GM12873 (cell line): ENCODE measurements at regions not wholly inside any gene's neighbourhood (a gene's known extent, or its start where the extent isn't known, plus 50 kb on each side); places are given as distances from the start of the nearest gene placed in this dataset.

Experiments used
- TF ChIP-seq, protein P1 (sequence below): IDR thresholded peaks from 2 replicates; pipeline ENCODE4 v1.5.1; 2012; ENCODE audit warnings: low read depth, mild to moderate bottlenecking, moderate library complexity, low read length, control low read depth; ENCODE audit not compliant: insufficient read depth; ENCODE audit errors: missing control alignments

DNA sequence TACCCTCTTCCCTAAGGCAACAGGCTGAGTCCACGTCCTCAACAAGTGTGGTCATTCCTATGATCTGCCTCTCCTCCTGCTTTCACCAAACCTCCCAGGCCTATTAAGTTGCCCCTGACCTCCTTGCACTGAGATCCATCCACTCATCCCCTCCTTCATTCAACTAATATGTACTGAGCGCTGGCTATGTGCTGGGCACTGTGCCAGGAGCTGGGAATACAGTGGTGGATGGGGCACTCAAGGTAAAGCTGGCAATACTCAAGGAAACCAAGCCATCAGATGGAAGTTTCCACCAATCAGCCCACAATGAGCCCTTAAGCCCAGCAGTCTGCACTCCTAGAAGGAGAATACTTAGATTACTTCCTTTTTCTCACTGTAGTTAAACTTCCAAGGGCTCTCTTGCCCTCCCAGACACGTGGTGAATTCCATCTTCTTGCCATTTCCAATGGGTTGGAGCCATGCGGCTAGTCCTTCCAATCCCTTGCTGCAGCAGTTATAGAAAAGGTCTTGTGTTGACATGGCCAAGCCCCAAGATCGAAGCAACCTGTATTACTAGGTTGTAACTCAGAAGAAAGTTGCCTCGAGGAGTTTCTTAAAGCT is 279.9 kb upstream of the RUNX1 start:
- TF ChIP-seq, protein P1, sequence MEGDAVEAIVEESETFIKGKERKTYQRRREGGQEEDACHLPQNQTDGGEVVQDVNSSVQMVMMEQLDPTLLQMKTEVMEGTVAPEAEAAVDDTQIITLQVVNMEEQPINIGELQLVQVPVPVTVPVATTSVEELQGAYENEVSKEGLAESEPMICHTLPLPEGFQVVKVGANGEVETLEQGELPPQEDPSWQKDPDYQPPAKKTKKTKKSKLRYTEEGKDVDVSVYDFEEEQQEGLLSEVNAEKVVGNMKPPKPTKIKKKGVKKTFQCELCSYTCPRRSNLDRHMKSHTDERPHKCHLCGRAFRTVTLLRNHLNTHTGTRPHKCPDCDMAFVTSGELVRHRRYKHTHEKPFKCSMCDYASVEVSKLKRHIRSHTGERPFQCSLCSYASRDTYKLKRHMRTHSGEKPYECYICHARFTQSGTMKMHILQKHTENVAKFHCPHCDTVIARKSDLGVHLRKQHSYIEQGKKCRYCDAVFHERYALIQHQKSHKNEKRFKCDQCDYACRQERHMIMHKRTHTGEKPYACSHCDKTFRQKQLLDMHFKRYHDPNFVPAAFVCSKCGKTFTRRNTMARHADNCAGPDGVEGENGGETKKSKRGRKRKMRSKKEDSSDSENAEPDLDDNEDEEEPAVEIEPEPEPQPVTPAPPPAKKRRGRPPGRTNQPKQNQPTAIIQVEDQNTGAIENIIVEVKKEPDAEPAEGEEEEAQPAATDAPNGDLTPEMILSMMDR = no peak

DNA sequence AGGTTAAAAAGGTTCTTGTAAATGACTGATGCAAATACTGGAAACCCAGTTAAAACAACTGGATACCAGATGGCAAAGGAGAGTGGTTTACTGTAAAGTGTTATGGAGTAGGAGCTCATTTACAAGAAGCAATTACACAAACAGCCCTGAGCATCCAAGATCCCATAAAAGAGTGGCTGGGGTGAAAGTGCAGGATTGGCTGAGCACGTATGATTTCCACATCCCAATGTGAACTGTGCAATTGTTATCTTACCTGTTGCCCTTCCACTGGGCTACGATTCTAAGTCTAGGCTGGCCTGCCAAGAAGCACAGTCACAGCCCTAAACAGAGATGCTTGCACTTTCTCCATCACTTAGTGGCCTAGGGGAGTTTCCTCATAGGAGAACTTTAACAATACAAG is 277.6 kb upstream of the RUNX1 start:
- TF ChIP-seq, protein P1 = no peak

DNA sequence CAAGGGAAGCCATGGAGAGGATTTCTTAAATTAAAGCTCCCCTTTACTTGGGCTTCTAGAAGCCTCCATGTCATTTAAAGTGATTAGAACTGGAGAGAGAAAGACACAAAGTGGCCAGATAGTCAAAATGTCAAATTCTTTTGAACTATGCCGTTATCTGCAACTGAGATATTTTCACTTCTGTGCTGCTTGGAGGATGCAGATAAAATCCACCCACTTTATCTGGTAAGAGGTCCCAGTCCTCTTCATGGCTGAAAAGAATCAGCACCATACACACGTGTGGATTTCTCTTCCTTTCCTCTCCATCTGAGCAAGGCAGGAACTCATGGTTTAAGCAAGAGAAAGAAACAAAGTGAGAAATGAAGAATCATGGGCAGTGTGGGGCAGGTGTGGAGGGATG is 276.9 kb upstream of the RUNX1 start:
- TF ChIP-seq, protein P1 = no peak

DNA sequence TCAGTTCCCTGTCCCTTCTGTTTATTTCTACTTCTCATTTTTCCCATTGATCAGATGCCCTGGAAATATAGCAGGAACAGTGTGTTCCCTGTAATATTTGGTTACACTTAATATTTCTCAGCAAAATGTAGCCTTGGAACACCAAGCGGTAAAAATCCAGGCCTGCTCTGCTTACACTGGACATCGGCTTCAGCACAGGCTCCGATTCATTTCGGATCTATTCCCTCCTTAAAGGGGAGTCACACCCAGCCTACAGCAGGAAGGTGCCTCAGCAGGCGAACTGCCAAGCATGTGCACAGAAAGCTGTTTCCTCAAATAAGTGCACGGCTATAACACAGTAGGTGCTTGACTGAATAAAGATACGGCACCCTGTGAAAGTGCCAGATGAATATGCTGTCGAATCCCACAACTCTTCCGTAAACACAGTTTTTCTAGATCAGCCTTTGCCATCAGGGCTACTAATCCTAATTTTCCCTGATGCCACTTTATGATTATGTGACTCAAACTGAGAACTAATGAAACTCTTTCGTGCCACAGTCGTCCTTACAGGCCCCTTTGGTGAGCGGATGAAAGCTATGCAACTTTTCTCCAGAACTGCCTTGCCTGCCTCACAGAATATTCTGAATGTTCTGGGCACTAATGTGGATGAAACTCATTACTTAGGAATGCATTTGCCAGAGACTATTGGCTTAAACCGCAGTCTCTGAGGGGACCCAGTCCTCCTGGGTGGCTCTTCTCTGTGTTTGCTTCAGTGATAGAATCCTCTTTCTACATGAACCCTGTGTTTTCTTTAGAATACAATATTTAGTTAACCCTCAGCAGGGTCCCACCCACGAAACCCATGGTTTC is 275.5 kb upstream of the RUNX1 start:
- TF ChIP-seq, protein P1 = no peak

DNA sequence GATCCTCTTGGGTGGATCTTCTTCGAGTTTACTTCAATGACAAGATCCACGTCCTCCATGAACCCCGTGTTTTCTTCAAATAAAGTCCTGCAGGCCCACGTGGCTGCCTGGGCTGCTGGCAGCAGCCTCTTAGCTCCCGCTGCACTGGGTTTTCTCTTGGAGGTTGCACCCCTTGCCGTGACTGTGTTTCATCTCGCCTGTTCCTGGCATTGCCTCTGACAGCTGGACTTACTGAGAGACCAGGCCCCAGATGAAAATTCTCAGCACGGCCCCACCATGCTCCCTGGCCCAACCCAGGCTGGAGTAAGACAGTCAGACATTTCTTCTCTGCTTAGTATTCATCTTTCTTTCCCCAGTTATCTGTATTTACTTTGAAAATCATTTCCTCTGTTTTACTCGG is 274.8 kb upstream of the RUNX1 start:
- TF ChIP-seq, protein P1 = no peak

DNA sequence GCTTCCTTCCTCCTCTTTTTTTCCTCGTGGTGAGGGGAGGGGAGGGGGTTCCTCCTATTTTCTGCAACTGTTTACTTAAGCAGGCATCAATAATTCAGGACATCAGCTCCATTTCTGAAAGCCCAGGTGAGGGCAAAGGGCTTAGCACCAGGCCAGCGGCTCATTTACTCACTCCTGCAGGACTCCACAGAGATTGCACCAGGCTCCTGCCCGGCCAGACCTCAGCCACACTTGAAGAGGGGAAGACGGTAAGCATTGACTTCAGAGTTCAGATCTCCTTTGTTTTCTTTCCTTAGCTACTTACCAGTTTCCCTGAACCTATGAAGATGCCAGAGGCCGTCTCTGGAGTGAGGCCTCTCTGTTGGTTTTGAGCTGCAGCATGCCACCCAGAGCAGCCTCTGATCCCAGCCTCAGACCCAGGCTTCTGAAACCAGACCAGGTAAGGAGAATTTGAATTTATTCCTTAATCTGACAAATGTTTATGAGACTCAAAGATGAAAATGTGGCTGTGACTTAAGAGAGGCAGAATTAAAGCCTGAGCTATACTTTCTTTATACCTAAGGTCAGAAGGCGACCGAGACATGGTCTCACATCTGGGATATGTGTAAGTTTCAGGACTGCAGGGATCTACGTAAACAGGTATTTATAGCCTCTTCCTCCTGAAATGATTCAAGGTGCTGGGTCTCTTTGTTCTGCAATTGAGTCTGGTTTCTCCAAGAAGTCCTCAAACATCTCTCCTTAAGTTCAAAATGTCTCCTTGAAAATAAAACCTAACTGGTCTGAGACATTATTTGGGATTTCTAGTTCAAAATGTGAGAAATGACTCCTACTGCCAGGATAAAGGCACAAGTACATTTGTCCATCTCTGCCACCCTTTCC is 272.5 kb upstream of the RUNX1 start:
- TF ChIP-seq, protein P1 = no peak
